AG10803 (cell line): ENCODE measurements at regions not wholly inside any gene's neighbourhood (a gene's known extent, or its start where the extent isn't known, plus 50 kb on each side); places are given as distances from the start of the nearest gene placed in this dataset.

Experiments
- DNase-seq: peaks from one replicate; pipeline ENCODE4 v3.0.0; 2010; ENCODE audit warnings: low read depth
- H3K4me3 ChIP-seq: 2 replicates; pipeline ENCODE4 v1.5.1; 2011; ENCODE audit warnings: mild to moderate bottlenecking, low read length, control low read depth
- TF ChIP-seq, protein P1 (sequence below): conservative IDR thresholded peaks from 2 replicates; pipeline ENCODE4 v1.5.1; 2011; ENCODE audit warnings: mild to moderate bottlenecking, low read length, control low read depth, inconsistent platforms

DNA sequence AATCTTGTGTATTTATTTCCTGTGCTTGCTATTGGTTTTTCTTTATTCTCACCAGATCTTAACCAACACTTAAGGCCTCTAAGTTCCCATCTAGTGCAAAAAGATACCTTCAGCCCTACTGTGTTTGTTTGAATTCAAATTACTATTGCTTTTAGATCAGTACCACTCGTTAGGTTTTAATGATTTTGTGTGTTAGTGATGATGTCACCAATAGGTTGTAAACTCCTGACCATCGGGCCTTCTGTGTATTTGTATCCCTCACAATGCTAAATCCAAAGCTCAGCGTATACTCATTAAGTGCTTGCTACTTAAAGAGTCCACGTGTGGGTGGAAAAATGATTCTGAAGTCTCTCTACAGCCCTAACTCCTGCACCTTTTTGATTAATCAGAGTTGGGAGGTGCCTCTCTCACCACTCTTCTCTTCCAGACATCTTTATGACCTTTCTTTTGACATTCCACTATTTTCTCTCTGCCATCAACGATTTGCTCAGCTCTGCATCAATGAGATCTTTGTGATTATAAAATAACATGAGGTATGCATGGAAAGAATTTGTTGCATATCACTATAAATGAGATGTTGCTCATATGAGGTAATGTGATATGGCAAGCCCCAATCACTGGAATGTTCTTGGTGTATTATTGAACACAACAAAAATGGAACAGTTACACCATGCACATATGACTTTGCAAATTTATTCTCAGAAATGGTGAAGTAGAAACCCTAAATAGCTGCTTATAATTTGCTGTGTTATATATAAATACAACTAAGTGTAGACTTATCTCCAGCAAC lies 55.1 kb upstream of the LAMA2 start:
- no peak overlapping the region for H3K4me3 ChIP-seq
- TF ChIP-seq, protein P1, sequence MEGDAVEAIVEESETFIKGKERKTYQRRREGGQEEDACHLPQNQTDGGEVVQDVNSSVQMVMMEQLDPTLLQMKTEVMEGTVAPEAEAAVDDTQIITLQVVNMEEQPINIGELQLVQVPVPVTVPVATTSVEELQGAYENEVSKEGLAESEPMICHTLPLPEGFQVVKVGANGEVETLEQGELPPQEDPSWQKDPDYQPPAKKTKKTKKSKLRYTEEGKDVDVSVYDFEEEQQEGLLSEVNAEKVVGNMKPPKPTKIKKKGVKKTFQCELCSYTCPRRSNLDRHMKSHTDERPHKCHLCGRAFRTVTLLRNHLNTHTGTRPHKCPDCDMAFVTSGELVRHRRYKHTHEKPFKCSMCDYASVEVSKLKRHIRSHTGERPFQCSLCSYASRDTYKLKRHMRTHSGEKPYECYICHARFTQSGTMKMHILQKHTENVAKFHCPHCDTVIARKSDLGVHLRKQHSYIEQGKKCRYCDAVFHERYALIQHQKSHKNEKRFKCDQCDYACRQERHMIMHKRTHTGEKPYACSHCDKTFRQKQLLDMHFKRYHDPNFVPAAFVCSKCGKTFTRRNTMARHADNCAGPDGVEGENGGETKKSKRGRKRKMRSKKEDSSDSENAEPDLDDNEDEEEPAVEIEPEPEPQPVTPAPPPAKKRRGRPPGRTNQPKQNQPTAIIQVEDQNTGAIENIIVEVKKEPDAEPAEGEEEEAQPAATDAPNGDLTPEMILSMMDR = no peak
- no peak for DNase-seq

DNA sequence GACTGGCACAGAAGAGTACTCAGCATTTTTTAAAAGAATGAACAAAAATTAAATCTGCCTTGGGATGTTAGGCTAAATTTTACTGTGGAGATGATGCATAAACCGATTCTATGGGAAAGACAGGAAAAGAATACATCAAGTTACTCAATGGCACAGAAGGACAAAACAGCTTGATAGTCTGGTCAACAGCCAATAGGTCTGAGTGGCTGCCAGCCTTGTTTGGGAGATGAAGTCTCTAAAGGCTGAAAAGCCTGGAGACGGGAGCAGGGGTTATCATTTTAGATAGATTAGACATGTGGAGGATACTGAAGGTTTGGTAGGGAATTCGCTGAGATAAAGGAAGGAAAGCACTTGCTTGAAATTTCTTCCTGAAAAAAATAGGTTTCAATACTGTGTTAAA lies 56.3 kb upstream of the LAMA2 start:
- H3K4me3 ChIP-seq = no peak overlapping the region
- no peak for DNase-seq
- TF ChIP-seq, protein P1 = no peak

DNA sequence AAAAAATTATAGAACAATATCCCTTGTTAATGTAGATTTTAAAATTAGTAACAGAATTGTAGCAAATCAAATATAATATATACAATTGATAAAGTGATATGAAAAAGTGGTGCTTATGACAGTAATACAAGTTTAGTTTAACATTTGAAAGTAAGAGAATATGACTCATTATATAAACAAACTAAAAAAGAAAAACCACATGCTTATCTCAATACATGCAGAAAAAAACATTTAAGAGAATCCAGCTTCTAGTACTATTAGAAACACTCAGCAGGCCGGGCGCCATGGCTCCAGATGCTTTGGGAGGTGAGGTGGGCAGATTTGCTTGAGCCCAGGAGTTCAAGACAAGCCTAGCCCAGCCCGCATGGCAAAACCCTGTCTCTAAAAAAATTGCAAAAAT lies 60.7 kb upstream of the LAMA2 start:
- no peak overlapping the region for H3K4me3 ChIP-seq
- TF ChIP-seq, protein P1 = no peak
- DNase-seq = no peak

DNA sequence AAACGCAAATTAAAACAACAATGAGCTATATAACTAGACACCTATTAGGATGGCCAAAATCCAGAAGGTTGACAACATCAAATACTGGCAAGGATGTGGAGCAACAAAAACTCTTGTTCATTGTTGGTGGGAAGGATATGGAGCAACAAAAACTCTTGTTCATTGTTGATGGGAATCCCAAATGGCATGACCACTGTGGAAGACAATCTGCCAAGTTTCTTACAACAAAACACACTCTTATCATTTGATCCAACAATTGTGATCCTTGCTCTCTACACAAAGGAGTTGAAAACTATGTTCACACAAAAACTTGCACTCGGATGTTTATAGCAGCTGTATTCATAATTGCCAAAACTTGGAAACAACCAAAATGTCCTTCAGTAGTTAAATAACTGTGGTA lies 61.8 kb upstream of the LAMA2 start:
- no peak overlapping the region for H3K4me3 ChIP-seq
- no peak for DNase-seq
- TF ChIP-seq, protein P1 = no peak

DNA sequence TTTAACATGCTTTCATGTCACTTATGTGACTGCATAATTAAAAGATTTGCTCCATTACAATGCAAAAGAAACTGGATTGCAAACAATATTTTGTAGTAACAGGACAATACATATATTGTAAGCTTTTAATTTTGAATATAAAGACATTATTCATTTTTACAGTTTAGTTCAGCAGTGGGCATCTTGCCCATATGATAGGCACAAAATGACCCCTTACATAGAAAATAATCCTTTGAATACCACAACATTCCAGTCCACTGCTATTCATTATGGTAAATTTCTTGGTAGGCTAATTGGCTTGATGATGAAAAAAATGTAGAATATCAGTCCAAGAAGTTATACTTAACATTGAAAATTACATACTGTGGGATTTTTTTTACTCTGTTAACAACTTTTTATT lies 74.1 kb upstream of the LAMA2 start:
- no peak overlapping the region for H3K4me3 ChIP-seq
- DNase-seq = no peak
- TF ChIP-seq, protein P1 = no peak

DNA sequence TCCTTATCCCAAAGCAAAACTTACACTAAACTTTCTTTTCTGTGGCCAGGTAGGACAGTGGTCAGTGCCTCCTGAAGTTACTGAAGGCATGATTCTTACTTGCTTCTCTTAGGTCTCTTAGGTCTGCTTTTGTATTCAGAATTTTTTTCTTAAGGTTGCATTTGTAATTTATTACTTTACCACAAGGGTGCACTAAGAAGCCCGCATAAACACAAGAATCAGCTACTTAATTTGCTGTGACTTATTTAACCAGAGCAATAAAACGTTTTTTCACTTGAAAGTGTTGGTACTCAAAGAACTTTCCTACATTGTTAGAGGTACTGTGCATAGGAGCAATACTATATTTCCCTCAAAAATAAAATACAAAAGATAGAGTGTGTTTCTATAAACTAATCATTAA lies 75.4 kb upstream of the LAMA2 start:
- peak; percentile 61 for DNase-seq
- no peak overlapping the region for H3K4me3 ChIP-seq

DNA sequence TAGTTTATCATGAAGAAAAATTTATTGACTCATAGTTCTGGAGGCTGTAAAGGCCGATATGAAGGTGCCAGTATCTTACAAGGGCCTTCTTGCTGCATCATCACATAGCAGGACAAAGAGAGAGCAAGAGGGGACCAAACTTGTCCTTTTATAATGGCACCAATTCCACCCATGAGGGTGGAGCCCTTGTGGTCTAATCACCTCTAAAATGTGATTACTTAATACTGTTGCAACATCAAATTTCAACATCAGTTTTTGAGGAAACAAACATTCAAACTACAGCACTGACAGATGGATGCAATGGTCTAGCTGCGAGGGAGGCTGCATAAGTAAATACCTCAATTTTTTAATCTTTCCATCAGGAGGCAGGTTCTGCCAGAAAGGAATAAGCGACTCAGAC lies 76.7 kb upstream of the LAMA2 start:
- H3K4me3 ChIP-seq = no peak overlapping the region
- peak; percentile 40 for DNase-seq
- TF ChIP-seq, protein P1 = no peak

More for the DNA sequence above, 75.4 kb upstream of the LAMA2 start:
- TF ChIP-seq, protein P1 = peak; percentile 65
